Neural progenitor cell (in vitro differentiated cells): ENCODE measurements at regions not wholly inside any gene's neighbourhood (a gene's known extent, or its start where the extent isn't known, plus 50 kb on each side); places are given as distances from the start of the nearest gene placed in this dataset.
"Not testable (repeated sequence)": the region's sequence is repeated elsewhere in the genome, so short reads cannot be mapped to it uniquely, and the experiment has no call there.

Experiments
- CTCF ChIP-seq: fragments of 200-600 bp; sonication (generic); IDR thresholded peaks from 2 replicates; pipeline ENCODE4 v1.5.1; 2017; ENCODE audit warnings: antibody characterized with exemption, mild to moderate bottlenecking
- EZH2 ChIP-seq: fragments of 200-600 bp; sonication (generic); IDR thresholded peaks from 2 replicates; pipeline ENCODE4 v1.6.1; 2017; ENCODE audit warnings: antibody characterized with exemption, mild to moderate bottlenecking, moderate library complexity
- EZH2phosphoT487 ChIP-seq: fragments of 200-600 bp; sonication (generic); IDR thresholded peaks from 2 replicates; pipeline ENCODE4 v1.6.1; 2017; ENCODE audit warnings: antibody characterized with exemption

GRCh38 chr2:89305623-89306022 lies 614.1 kb downstream of the RPIA start:
- TF ChIP-seq CTCF, EZH2, EZH2phosphoT487: not testable (repeated sequence)
